Umbilical cord (tissue), 1 donor: ENCODE measurements at regions not wholly inside any gene's neighbourhood (a gene's known extent, or its start where the extent isn't known, plus 50 kb on each side); places are given as distances from the start of the nearest gene placed in this dataset.
A peak's percentile ranks its signal among the peaks of the same experiment; 100 is the strongest.

Experiments
- DNase-seq: peaks from one replicate; pipeline ENCODE4 v3.0.0-alpha.2; 2015; ENCODE audit warnings: low spot score

GRCh38 chr5:143664623-143665022 lies 147.3 kb upstream of the HMHB1 start:
- DNase-seq = no peak

- no peak for DNase-seq
Measured at GRCh38 chr5:143663872-143664271, 148.1 kb upstream of the HMHB1 start.

GRCh38 chr5:143662020-143662419 lies 149.9 kb upstream of the HMHB1 start:
- DNase-seq = no peak

- no peak for DNase-seq
Measured at GRCh38 chr5:143660625-143661024, 151.3 kb upstream of the HMHB1 start.

GRCh38 chr5:143659599-143660238 lies 152.2 kb upstream of the HMHB1 start:
- DNase-seq = no peak

- DNase-seq = no peak
Measured at GRCh38 chr5:143658956-143659355, 153.0 kb upstream of the HMHB1 start.

GRCh38 chr5:143657647-143658285 lies 154.2 kb upstream of the HMHB1 start:
- DNase-seq = no peak

GRCh38 chr5:143653766-143654282 lies 158.1 kb upstream of the HMHB1 start:
- no peak for DNase-seq

GRCh38 chr5:143653256-143653655 lies 158.7 kb upstream of the HMHB1 start:
- DNase-seq = no peak

GRCh38 chr5:143652108-143652700 lies 159.8 kb upstream of the HMHB1 start:
- DNase-seq = no peak

GRCh38 chr5:143649937-143650621 lies 161.9 kb upstream of the HMHB1 start:
- no peak for DNase-seq

GRCh38 chr5:143648696-143649095 lies 163.3 kb upstream of the HMHB1 start:
- DNase-seq = no peak

- no peak for DNase-seq
Measured at GRCh38 chr5:143646961-143647360, 165.0 kb upstream of the HMHB1 start.

- no peak for DNase-seq
Measured at GRCh38 chr5:143645356-143645755, 166.6 kb upstream of the HMHB1 start.

GRCh38 chr5:143644727-143645126 lies 167.2 kb upstream of the HMHB1 start:
- DNase-seq = peak; percentile 20

- no peak for DNase-seq
Measured at GRCh38 chr5:143642791-143643190, 169.2 kb upstream of the HMHB1 start.

GRCh38 chr5:143641549-143642355 lies 170.2 kb upstream of the HMHB1 start:
- DNase-seq = peak; percentile 21

GRCh38 chr5:143638654-143639053 lies 173.3 kb upstream of the HMHB1 start:
- no peak for DNase-seq

- DNase-seq = no peak
Measured at GRCh38 chr5:143636931-143637528, 174.9 kb upstream of the HMHB1 start.

GRCh38 chr5:143635888-143636287 lies 176.1 kb upstream of the HMHB1 start:
- no peak for DNase-seq

- DNase-seq = no peak
Measured at GRCh38 chr5:143635146-143635752, 176.7 kb upstream of the HMHB1 start.
